SK-N-SH (cell line): ENCODE measurements at regions not wholly inside any gene's neighbourhood (a gene's known extent, or its start where the extent isn't known, plus 50 kb on each side); places are given as distances from the start of the nearest gene placed in this dataset.

Experiments
- EP300 ChIP-seq, 2 experiments: IDR thresholded peaks; 2 replicates each; pipeline versions ENCODE4 v1.4.0 to v1.6.1; 2012; ENCODE audit warnings: borderline replicate concordance in 1 of 2, low read depth in 1 of 2, low read length in 1 of 2
- EZH2phosphoT487 ChIP-seq: fragments of 200-600 bp; sonication (generic); IDR thresholded peaks from 2 replicates; pipeline ENCODE4 v1.6.1; 2017; ENCODE audit warnings: low read depth, mixed run types, mild to moderate bottlenecking, antibody characterized with exemption, moderate library complexity, borderline replicate concordance
- GATA2 ChIP-seq: sonication (generic); formaldehyde crosslinking; IDR thresholded peaks from 2 replicates; pipeline ENCODE4 v1.5.0; 2020; ENCODE audit warnings: mild to moderate bottlenecking, missing genetic modification reagents
- MAX ChIP-seq: IDR thresholded peaks from 2 replicates; pipeline ENCODE4 v1.4.0; 2012; ENCODE audit warnings: low read depth
- POLR2AphosphoS5 ChIP-seq: IDR thresholded peaks from 2 replicates; pipeline ENCODE4 v1.6.1; 2012; ENCODE audit warnings: low read depth, low read length
- RAD21 ChIP-seq: IDR thresholded peaks from 2 replicates; pipeline ENCODE4 v1.6.1; 2012; ENCODE audit warnings: mild to moderate bottlenecking, low read length
- RFX5 ChIP-seq: IDR thresholded peaks from 2 replicates; pipeline ENCODE4 v1.6.1; 2012; ENCODE audit warnings: mild to moderate bottlenecking, improper control_type of control experiment, low read length
- SIN3A ChIP-seq: IDR thresholded peaks from 2 replicates; pipeline ENCODE4 v1.6.1; 2012; ENCODE audit warnings: low read depth, mild to moderate bottlenecking, low read length, moderate library complexity, borderline replicate concordance
- SMC3 ChIP-seq: IDR thresholded peaks from 2 replicates; pipeline ENCODE4 v1.6.1; 2012; ENCODE audit warnings: low read depth, low read length, improper control_type of control experiment
- TCF12 ChIP-seq: IDR thresholded peaks from 2 replicates; pipeline ENCODE4 v1.4.0; 2012
- USF2 ChIP-seq: fragments of 150-350 bp; IDR thresholded peaks from 2 replicates; pipeline ENCODE4 v1.6.1; 2017; ENCODE audit warnings: antibody characterized with exemption, low read length, low read depth, borderline replicate concordance
- YY1 ChIP-seq: IDR thresholded peaks from 2 replicates; pipeline ENCODE4 v1.4.0; 2012; ENCODE audit warnings: low read depth, mild to moderate bottlenecking
- TF ChIP-seq, protein P1 (sequence below): fragments of 200-600 bp; sonication (generic); IDR thresholded peaks from 2 replicates; pipeline ENCODE4 v1.6.1; 2017; ENCODE audit warnings: antibody characterized with exemption, mild to moderate bottlenecking, moderate library complexity
- TF ChIP-seq, protein P2 (sequence below): IDR thresholded peaks from 2 replicates; pipeline ENCODE4 v1.4.0; 2012; ENCODE audit warnings: low read depth, borderline replicate concordance

DNA sequence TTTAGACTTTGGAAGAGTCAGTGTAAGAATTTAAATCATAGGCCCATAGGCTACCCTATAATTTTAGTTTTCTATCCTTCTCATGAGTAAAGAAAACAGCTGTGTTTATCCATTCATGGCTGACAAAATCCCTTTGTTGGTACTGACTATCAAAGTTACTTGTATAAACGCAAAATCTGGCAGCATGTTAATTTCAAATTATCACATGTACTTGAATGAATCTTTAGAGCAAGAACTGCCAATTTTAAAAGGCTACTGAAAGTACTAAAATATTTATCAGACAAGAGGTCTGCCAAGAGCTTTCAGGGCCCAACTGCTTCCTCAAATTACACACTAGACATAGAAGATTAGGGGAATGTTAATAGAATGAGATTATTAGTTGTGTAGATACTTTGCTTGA is 66.6 kb downstream of the MYL12B start:
- TF ChIP-seq, protein P1, sequence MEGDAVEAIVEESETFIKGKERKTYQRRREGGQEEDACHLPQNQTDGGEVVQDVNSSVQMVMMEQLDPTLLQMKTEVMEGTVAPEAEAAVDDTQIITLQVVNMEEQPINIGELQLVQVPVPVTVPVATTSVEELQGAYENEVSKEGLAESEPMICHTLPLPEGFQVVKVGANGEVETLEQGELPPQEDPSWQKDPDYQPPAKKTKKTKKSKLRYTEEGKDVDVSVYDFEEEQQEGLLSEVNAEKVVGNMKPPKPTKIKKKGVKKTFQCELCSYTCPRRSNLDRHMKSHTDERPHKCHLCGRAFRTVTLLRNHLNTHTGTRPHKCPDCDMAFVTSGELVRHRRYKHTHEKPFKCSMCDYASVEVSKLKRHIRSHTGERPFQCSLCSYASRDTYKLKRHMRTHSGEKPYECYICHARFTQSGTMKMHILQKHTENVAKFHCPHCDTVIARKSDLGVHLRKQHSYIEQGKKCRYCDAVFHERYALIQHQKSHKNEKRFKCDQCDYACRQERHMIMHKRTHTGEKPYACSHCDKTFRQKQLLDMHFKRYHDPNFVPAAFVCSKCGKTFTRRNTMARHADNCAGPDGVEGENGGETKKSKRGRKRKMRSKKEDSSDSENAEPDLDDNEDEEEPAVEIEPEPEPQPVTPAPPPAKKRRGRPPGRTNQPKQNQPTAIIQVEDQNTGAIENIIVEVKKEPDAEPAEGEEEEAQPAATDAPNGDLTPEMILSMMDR, result no peak
- TF ChIP-seq TCF12, result no peak
- TF ChIP-seq, protein P2, sequence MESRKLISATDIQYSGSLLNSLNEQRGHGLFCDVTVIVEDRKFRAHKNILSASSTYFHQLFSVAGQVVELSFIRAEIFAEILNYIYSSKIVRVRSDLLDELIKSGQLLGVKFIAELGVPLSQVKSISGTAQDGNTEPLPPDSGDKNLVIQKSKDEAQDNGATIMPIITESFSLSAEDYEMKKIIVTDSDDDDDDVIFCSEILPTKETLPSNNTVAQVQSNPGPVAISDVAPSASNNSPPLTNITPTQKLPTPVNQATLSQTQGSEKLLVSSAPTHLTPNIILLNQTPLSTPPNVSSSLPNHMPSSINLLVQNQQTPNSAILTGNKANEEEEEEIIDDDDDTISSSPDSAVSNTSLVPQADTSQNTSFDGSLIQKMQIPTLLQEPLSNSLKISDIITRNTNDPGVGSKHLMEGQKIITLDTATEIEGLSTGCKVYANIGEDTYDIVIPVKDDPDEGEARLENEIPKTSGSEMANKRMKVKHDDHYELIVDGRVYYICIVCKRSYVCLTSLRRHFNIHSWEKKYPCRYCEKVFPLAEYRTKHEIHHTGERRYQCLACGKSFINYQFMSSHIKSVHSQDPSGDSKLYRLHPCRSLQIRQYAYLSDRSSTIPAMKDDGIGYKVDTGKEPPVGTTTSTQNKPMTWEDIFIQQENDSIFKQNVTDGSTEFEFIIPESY, result no peak
- no peak for TF ChIP-seq SMC3
- no peak for TF ChIP-seq POLR2AphosphoS5
- no peak for TF ChIP-seq RAD21
- TF ChIP-seq GATA2, result no peak
- no peak for TF ChIP-seq EP300 (IDR thresholded peaks at IDR 0.05; ENCODE audit: borderline replicate concordance in 1 of 2, low read depth in 1 of 2, low read length in 1 of 2)
- no peak for TF ChIP-seq MAX
- no peak for TF ChIP-seq YY1
- no peak for TF ChIP-seq RFX5
- TF ChIP-seq SIN3A, result no peak
- no peak for TF ChIP-seq USF2
- TF ChIP-seq EZH2phosphoT487, result no peak
